ENCODE measurements at regions not wholly inside any gene's neighbourhood (a gene's known extent, or its start where the extent isn't known, plus 50 kb on each side); places are given as distances from the start of the nearest gene placed in this dataset.

GRCh38 chr1:63054184-63054583 lies 268.2 kb upstream of the FOXD3 start (continued):
- TF ChIP-seq, protein P1, sequence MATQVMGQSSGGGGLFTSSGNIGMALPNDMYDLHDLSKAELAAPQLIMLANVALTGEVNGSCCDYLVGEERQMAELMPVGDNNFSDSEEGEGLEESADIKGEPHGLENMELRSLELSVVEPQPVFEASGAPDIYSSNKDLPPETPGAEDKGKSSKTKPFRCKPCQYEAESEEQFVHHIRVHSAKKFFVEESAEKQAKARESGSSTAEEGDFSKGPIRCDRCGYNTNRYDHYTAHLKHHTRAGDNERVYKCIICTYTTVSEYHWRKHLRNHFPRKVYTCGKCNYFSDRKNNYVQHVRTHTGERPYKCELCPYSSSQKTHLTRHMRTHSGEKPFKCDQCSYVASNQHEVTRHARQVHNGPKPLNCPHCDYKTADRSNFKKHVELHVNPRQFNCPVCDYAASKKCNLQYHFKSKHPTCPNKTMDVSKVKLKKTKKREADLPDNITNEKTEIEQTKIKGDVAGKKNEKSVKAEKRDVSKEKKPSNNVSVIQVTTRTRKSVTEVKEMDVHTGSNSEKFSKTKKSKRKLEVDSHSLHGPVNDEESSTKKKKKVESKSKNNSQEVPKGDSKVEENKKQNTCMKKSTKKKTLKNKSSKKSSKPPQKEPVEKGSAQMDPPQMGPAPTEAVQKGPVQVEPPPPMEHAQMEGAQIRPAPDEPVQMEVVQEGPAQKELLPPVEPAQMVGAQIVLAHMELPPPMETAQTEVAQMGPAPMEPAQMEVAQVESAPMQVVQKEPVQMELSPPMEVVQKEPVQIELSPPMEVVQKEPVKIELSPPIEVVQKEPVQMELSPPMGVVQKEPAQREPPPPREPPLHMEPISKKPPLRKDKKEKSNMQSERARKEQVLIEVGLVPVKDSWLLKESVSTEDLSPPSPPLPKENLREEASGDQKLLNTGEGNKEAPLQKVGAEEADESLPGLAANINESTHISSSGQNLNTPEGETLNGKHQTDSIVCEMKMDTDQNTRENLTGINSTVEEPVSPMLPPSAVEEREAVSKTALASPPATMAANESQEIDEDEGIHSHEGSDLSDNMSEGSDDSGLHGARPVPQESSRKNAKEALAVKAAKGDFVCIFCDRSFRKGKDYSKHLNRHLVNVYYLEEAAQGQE (IDR thresholded peaks at IDR 0.05; ENCODE audit: low read depth): no peak

DNA sequence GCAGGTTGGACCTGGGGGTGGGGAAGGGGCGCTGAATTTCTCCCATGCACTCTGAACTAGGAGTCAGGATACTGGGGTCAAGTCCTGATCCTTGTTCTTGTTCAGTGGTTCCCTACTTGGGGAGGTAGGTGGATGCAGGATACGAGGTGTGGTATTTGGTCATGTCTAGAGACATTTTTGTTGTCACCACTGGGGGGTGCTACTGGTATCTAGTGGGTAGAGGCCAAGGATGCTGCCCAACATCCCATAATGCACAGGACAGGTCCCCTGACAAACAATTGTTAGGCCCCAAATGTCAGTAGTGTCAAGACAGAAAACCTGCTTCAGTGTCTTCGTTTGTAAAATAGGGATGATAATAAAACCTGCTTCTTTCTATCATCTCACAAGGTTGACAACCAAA lies 259.0 kb upstream of the FOXD3 start:
- no peaks in the 10 kb centered on the region for H3K9me2 ChIP-seq (ENCODE audit: insufficient read depth)
- no peak overlapping the region for H3K4me2 ChIP-seq (ENCODE audit: low read length)
- ChIA-PET RAD21 (ENCODE audit: low non-redundant PET in 1 of 2, low total read pairs in 2 of 2, uncharacterized antibody in 2 of 2, unreplicated experiment in 2 of 2) (no interaction called here), CTCF (no interaction called here), POLR2A (no interaction called here)
- no peak overlapping the region for H2AFZ ChIP-seq (ENCODE audit: low read depth, low read length, poor library complexity, severe bottlenecking)
- H3K79me2 ChIP-seq (ENCODE audit: insufficient read depth, low read length): no peaks in the 10 kb centered on the region
- no peak for TF ChIP-seq EZH2 (IDR thresholded peaks at IDR 0.05)
- TF ChIP-seq ELF1 (IDR thresholded peaks at IDR 0.05; ENCODE audit: borderline replicate concordance, low read depth): no peak
- TF ChIP-seq CTCF (IDR thresholded peaks at IDR 0.05 in 2 of 3, conservative IDR thresholded peaks at IDR 0.05 in 1 of 3; ENCODE audit: borderline replicate concordance in 1 of 3, insufficient read depth in 1 of 3, low read depth in 2 of 3, low read length in 2 of 3): peak; percentile 9 to 46 (median 33); a peak in 4 of 6 replicates
- TF ChIP-seq POLR2AphosphoS5 (IDR thresholded peaks at IDR 0.05; ENCODE audit: low read depth, low read length): no peak
- TF ChIP-seq SP1 (IDR thresholded peaks at IDR 0.05; ENCODE audit: low read depth): no peak
- no peak for TF ChIP-seq POLR2A (IDR thresholded peaks at IDR 0.05; ENCODE audit: borderline replicate concordance, extremely low read depth, insufficient read depth, insufficient read length)
- TF ChIP-seq CBX3 (IDR thresholded peaks at IDR 0.05; ENCODE audit: low read depth): no peak
- TF ChIP-seq SRF (IDR thresholded peaks at IDR 0.05; ENCODE audit: low read depth): no peak
- TF ChIP-seq RAD21 (IDR thresholded peaks at IDR 0.05; ENCODE audit: low read depth): peak; percentile 47
- H3K4me1 ChIP-seq (ENCODE audit: control insufficient read depth in 1 of 2, insufficient read depth in 2 of 2, low read length in 2 of 2): no peaks in the 10 kb centered on the region
- no peaks in the 10 kb centered on the region for H3K36me3 ChIP-seq (ENCODE audit: control insufficient read depth in 1 of 2, insufficient read depth in 2 of 2, low read length in 2 of 2)
- no peaks in the 10 kb centered on the region for H3K9me3 ChIP-seq (ENCODE audit: control insufficient read depth in 1 of 2, insufficient read depth in 1 of 2, low read depth in 1 of 2, low read length in 2 of 2)
- H3K27me3 ChIP-seq (ENCODE audit: insufficient read depth, low read length): no peaks in the 10 kb centered on the region
- no peak overlapping the region for H3K4me3 ChIP-seq (replicated peaks in 1 of 2; ENCODE audit: low read depth in 1 of 2, low read length in 2 of 2)
- H3K27ac ChIP-seq (ENCODE audit: low read depth, low read length): no peak overlapping the region
- intact Hi-C loops (cut with micrococcal nuclease): no loop called here
- BruUV-seq (replicated peaks): no TSS peak
- DNase-seq (ENCODE audit: low read depth, low spot score): no peak
- no peaks in the 10 kb centered on the region for H4K20me1 ChIP-seq (ENCODE audit: insufficient read depth)
- ATAC-seq: peak; percentile 69
- H3K9ac ChIP-seq (ENCODE audit: low read length): no peak overlapping the region
